OCI-LY1 (cell line): ENCODE measurements at regions not wholly inside any gene's neighbourhood (a gene's known extent, or its start where the extent isn't known, plus 50 kb on each side); places are given as distances from the start of the nearest gene placed in this dataset.

Experiments
- H2AFZ ChIP-seq: fragments of 200-600 bp; sonication (generic), shearing (Covaris generic); 2 replicates; pipeline ENCODE4 v1.6.0; 2014; ENCODE audit warnings: antibody characterized with exemption, mild to moderate bottlenecking, low read length
- H3F3A ChIP-seq: fragments of 200-600 bp; sonication (generic), shearing (Covaris generic); 2 replicates; pipeline ENCODE4 v1.6.0; 2014; ENCODE audit warnings: mild to moderate bottlenecking, antibody characterized with exemption, low read length, moderate library complexity; ENCODE audit not compliant: insufficient read depth
- H3K27ac ChIP-seq: fragments of 200-600 bp; sonication (generic); 2 replicates; pipeline ENCODE4 v1.5.1; 2014; ENCODE audit warnings: low read length, mixed run types, mild to moderate bottlenecking, low read depth; ENCODE audit not compliant: poor library complexity, severe bottlenecking
- H3K27me3 ChIP-seq: fragments of 200-600 bp; sonication (generic); 2 replicates; pipeline ENCODE4 v1.6.0; 2014; ENCODE audit warnings: antibody characterized with exemption, mild to moderate bottlenecking, low read length, moderate library complexity; ENCODE audit not compliant: insufficient read depth
- H3K36me3 ChIP-seq: fragments of 200-600 bp; sonication (generic); 2 replicates; pipeline ENCODE4 v1.6.1; 2014; ENCODE audit warnings: mild to moderate bottlenecking, antibody characterized with exemption, low read length, moderate library complexity, mixed read lengths; ENCODE audit not compliant: insufficient read depth
- H3K4me1 ChIP-seq: fragments of 200-600 bp; sonication (generic); 2 replicates; pipeline ENCODE4 v1.5.1; 2014; ENCODE audit warnings: mild to moderate bottlenecking, low read length, moderate library complexity; ENCODE audit not compliant: insufficient read depth, severe bottlenecking
- H3K4me2 ChIP-seq: fragments of 200-600 bp; sonication (generic), shearing (Covaris generic); 2 replicates; pipeline ENCODE4 v1.6.1; 2014; ENCODE audit warnings: low read length
- H3K4me3 ChIP-seq: fragments of 200-600 bp; sonication (generic); 2 replicates; pipeline ENCODE4 v1.5.1; 2014; ENCODE audit warnings: low read length, low read depth, mild to moderate bottlenecking, mixed read lengths; ENCODE audit not compliant: poor library complexity, severe bottlenecking
- H3K79me2 ChIP-seq: fragments of 200-600 bp; shearing (Covaris generic); 2 replicates; pipeline ENCODE4 v1.6.1; 2016; ENCODE audit warnings: mixed run types, low read length, mixed read lengths; ENCODE audit not compliant: insufficient read depth
- H3K9ac ChIP-seq: fragments of 200-600 bp; sonication (generic), shearing (Covaris generic); 2 replicates; pipeline ENCODE4 v1.6.1; 2014; ENCODE audit warnings: mild to moderate bottlenecking, low read length, mixed read lengths
- H3K9me2 ChIP-seq: fragments of 200-600 bp; sonication (generic), shearing (Covaris generic); 2 replicates; pipeline ENCODE4 v1.6.1; 2014; ENCODE audit warnings: low read depth, mild to moderate bottlenecking, low read length, mixed read lengths
- H3K9me3 ChIP-seq: fragments of 200-600 bp; shearing (Covaris generic); 2 replicates; pipeline ENCODE4 v1.6.1; 2014; ENCODE audit warnings: low read length, mixed read lengths
- H4K20me1 ChIP-seq: fragments of 200-600 bp; sonication (generic), shearing (Covaris generic); 2 replicates; pipeline ENCODE4 v1.6.0; 2016; ENCODE audit warnings: mild to moderate bottlenecking, low read length; ENCODE audit not compliant: insufficient read depth
- CTCF ChIP-seq: fragments of 200-600 bp; sonication (generic), shearing (Covaris generic); IDR thresholded peaks from 2 replicates; pipeline ENCODE4 v1.5.1; 2017; ENCODE audit warnings: mild to moderate bottlenecking, antibody characterized with exemption, low read length, moderate library complexity, mixed read lengths
- EZH2 ChIP-seq: fragments of 200-600 bp; sonication (generic), shearing (Covaris generic); IDR thresholded peaks from 2 replicates; pipeline ENCODE4 v1.8.0; 2017; ENCODE audit warnings: borderline replicate concordance, mixed run types, mild to moderate bottlenecking, antibody characterized with exemption, low read length, moderate library complexity, mixed read lengths

GRCh38 chr6:44041461-44042260, 85.6 kb downstream of the MRPL14 start:
- Histone ChIP-seq H3K27ac (no peak overlapping the region), H3K9ac (no peak overlapping the region), H3K4me1 (no peaks in the 10 kb centered on the region), H3F3A (no peaks in the 10 kb centered on the region), H3K79me2 (no peaks in the 10 kb centered on the region), H3K9me2 (no peaks in the 10 kb centered on the region), H2AFZ (no peak overlapping the region), H3K4me3 (no peak overlapping the region), H4K20me1 (no peaks in the 10 kb centered on the region), H3K4me2 (no peak overlapping the region), H3K27me3 (peaks cover 4% of the 10 kb centered on the region; the same call in 1 of the 2 replicates), H3K9me3 (no peaks in the 10 kb centered on the region), H3K36me3 (no peaks in the 10 kb centered on the region)
- TF ChIP-seq EZH2 (no peak), CTCF (no peak)

- Histone ChIP-seq H3K36me3 (no peaks in the 10 kb centered on the region), H3K9me2 (no peaks in the 10 kb centered on the region), H3K27ac (no peak overlapping the region)
Measured at GRCh38 chr6:44040786-44041185, 86.5 kb downstream of the MRPL14 start.

GRCh38 chr6:44039839-44040350, 87.4 kb downstream of the MRPL14 start:
- H3K36me3 ChIP-seq, result no peaks in the 10 kb centered on the region
- H4K20me1 ChIP-seq, result no peaks in the 10 kb centered on the region
- H3K4me1 ChIP-seq, result no peaks in the 10 kb centered on the region
- H2AFZ ChIP-seq, result no peak overlapping the region
- H3F3A ChIP-seq, result no peaks in the 10 kb centered on the region
- peaks cover 4% of the 10 kb centered on the region; the same call in 1 of the 2 replicates for H3K27me3 ChIP-seq
- no peak for TF ChIP-seq EZH2
- TF ChIP-seq CTCF, result no peak
- no peak overlapping the region for H3K4me3 ChIP-seq
- no peaks in the 10 kb centered on the region for H3K9me2 ChIP-seq
- no peak overlapping the region for H3K27ac ChIP-seq
- no peaks in the 10 kb centered on the region for H3K9me3 ChIP-seq
- H3K79me2 ChIP-seq, result no peaks in the 10 kb centered on the region
- no peak overlapping the region for H3K9ac ChIP-seq
- no peak overlapping the region for H3K4me2 ChIP-seq

More at GRCh38 chr6:44040786-44041185, 86.5 kb downstream of the MRPL14 start:
- Histone ChIP-seq H3K79me2 (no peaks in the 10 kb centered on the region), H2AFZ (no peak overlapping the region), H3F3A (no peaks in the 10 kb centered on the region), H3K9me3 (no peaks in the 10 kb centered on the region), H3K4me2 (no peak overlapping the region), H3K27me3 (peaks cover 4% of the 10 kb centered on the region; the same call in 1 of the 2 replicates), H3K4me1 (no peaks in the 10 kb centered on the region), H4K20me1 (no peaks in the 10 kb centered on the region), H3K9ac (no peak overlapping the region), H3K4me3 (no peak overlapping the region)
- TF ChIP-seq EZH2, result no peak
- TF ChIP-seq CTCF, result no peak
